GM19372 (cell line): ENCODE measurements at regions not wholly inside any gene's neighbourhood (a gene's known extent, or its start where the extent isn't known, plus 50 kb on each side); places are given as distances from the start of the nearest gene placed in this dataset.
"Not testable (repeated sequence)": the region's sequence is repeated elsewhere in the genome, so short reads cannot be mapped to it uniquely, and the experiment has no call there.

Experiments
- ATAC-seq: cut with Tn5 transposase; IDR thresholded peaks from one replicate; pipeline ENCODE4 v1.9.1; 2021; ENCODE audit warnings: mild to moderate bottlenecking, low read depth, moderate library complexity; ENCODE audit not compliant: unreplicated experiment

DNA sequence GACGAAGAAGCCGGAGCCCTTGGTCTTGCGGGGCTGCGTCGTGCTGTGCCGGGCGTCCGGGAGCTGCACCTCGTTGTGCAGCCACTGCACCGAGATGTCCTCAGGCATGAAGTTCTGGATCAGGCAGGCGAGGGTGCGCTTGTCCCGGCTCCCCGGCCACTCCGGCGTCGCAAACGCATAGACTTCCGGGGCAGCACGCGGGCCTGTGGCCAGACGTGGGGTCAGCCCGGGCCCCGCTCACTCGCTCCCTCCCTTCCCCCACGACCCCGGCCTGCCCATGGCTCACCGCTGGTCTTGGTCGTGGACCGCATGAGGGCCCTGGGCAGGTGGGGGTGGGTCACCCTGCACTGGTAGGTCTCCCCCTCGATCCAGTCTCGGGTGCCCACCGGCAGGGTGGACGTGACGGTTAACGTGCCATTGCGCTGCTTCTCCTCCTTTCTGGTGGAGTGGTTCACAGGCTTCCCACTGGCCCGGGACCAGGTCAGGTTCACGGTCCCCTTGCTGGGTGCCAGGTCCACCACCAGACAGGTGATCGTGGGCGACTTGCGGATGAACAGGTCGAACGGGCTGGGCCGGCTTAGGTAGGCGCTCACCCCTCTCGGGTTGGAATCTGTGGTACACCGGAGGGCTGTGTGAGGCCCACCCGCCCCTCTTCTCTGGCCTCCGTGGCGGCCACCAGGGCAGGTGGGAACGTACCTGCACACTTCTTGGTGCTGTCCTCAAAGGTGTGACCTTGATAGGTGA is 74.0 kb downstream of the TMEM121 start:
- not testable (repeated sequence) for ATAC-seq

DNA sequence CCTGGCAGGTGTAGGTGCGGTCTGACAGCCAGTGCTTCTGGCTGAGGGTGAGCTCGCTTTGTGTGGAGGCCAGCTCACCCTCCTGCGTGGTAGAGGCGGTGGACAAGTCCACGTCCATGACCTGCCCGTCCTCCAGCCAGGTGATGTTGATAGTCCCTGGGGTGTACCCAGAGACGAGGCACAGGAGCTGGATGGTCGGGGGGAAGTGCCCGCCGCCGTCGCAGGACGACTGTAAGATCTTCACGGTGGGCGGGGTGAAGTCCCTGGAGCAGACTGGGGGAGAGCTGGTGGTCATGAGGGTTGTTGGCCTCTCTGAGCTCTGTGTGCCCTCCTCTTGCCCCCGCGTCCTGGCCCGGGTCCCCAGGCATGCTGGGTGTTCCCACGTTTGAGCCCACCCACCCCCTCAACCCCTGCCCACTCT is 74.6 kb downstream of the TMEM121 start:
- no peak for ATAC-seq

DNA sequence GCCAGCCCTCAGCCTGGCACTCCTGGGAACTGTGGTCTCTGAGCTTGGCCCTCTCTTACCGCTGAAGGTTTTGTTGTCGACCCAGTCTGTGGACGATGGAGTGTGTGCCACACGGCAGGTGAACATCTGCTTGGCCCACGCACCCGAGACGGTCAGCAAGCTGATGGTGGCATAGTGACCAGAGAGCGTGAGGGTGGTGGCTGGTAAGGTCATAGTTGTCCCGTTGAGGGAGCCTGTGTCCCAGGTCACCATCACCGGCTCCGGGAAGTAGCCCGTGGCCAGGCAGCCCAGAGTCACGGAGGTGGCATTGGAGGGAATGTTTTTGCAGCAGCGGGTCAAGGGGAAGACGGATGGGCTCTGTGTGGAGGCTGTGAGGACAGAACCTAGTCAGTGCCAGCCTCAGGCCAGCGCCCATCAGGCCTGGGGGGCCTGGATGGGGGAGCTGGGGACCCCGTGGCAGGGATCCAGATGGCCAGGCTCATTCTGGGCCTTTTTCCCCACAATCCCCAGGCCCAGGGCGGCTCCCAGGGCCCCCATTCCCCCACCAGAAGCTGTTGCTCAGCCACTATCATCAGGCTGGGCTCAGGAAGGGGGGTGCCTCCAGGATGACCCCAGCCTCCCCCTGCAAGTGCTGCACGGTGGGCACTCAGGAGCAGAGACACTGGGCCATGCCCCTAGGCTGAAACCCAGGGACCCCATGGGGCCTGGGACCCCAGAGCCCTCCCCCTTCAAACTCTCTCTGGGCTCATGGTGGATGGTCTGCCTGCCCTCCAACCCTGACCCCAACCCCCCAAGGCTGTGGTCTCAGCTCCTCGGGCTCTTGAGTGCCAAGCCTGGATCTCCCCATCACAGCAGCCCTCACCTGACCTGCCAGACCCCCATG is 75.2 kb downstream of the TMEM121 start:
- no peak for ATAC-seq

DNA sequence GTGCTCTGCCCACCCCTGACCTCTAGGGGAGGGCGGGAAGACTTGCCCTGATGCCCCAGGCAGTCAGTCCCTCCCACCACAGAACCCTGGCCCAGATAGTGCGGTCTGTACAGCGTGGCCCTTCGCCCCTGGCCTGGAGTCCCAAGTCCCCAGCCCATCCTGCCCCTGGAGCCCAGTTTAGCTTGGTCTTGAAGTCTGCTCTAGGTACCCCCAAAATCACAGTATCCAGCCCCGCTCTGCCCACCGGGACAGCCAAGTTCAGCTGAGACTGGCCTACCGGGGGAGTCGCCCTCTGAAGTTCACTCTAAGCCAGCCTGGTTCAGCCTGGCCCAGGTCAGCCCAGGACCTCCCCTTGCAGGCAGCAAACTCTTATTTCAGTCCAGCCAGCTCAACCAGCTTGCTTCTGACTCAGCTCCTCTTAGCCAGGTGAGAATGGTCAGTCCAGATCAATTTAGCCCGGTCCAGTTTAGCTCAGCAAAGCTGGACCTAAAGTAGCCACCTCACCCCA is 75.9 kb downstream of the TMEM121 start:
- ATAC-seq, result no peak

DNA sequence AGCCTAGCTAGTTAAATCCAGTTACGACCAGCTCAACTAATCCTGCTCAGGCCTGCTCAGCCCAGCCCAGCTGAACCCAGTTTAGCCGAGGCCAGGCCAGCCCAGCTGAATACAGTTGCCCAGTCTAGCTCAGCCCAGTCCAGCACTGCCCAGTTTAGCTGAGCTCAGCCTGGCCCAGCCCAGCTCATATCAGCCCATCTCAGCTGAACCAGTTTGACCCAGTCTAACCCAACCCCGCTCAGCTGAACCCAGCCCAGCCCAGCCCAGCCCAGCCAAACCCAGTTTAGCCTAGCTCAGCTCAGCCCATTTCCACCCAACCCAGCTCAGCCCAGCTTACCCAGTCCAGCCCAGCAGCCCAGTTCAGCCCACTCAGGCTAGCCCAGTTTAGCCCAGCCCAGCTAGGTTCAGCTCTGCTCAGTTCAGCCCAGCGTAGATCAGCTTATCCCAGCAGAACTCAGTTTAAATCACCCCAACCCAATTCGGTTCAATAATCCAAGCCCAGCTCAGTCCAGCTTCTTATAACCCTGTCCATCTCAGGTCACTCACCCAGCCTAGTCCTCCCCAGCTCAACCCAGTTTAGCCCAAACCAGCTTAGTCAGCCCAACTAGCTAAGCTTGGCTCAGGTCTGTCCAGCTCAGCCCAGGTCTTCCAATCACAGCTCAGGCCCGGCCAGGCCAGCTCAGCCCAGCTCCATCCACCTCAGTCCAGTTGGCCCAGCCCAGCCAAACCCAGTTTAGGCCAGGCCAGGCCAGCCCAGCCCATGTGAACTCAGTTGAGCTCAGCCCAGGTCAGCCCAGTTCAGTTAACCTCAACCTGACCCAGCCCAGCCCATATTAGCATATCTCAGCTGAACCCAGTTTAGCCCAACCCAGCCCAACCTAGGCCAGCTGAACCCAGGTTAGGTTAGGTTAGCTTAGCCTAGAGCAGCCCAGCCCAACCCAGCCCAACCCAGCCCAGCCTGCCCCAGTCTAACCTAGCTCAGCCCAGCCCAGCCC is 76.7 kb downstream of the TMEM121 start:
- ATAC-seq, result no peak

DNA sequence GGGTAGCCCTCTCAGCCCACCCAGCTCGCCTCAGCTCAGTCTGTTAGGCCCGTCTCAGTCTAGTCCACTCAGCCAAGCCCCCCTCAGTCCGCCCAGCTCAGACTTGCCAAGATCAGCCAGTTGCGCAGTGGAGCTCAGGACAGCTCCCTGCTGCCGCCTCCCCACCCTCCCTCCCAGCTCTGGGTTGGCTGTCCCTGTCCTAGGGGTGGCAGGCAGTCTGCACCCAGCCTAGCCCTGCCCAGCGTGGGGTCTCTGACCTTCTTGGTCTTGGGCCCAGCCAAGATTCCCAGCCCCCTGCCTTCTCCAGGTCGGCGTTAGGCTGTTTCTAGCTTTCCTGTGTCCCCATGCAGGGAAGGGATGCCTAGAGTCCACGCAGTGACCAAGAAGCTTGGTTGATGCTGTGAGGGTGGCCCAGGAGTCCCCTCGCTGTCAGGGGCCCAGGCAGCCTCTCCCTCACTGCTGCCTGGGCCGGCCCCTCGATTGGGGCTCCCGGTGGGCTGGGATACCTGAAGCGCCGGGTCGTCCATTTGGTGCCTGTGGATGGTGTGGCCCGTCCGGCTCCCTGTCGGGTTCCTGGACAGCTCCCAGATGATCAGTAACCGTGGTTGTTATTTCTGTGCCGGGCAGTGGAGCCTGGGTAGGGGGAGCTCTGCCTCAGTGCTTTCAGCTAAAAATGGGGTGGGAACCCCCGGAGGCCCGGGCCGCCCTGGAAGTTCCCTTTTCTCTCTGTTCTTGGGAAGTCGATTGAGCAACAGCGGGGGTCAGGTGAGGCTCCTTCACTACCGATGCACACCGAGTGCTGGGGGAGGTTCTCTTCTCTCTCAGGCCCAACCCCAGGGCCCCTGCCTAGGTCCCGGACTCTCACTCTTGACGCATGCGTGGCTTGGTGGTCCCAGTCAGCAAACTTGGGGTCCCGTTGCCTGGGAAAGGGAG is 78.4 kb downstream of the TMEM121 start:
- not testable (repeated sequence) for ATAC-seq

DNA sequence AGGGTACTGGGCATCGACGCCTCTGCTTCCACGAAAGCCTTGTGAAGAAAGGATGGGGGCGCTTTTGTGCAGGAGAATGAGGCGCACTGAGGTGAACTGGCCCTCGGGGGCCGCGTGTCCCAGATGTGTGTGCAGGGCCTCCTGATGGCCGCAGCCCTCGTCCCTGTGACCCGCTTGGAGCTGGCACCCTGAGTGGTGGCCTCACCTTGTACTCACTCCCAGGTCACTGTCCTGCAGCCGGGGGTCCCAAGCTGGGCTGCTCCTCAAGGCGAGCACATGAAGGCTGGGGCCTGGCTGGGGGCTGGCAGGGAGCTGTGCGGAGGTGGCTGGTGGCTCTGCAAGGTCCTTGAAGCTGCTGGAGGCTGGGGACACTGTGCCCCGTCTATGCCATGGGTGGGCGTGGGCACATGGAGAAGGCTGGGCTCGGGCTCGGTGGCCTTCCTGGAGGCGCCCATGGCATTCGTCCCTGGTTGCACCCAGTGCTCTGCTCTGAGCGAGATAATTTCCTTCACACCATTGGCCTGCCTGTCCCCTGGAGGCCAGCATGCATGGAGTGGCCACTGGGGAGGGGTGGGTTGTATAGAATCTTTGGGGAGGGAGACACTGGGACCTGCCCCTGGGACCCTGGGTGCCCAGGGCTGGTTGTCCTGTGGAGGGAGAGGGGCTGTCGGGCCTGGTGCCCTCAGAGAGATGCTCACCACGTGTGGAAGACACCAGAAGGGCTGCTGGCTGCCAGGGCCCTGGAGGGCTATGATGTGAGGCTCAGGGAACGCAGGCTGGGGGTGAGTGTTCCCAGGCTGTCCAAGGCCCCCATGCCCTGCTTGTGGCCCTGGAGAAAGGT is 79.3 kb downstream of the TMEM121 start:
- no peak for ATAC-seq

DNA sequence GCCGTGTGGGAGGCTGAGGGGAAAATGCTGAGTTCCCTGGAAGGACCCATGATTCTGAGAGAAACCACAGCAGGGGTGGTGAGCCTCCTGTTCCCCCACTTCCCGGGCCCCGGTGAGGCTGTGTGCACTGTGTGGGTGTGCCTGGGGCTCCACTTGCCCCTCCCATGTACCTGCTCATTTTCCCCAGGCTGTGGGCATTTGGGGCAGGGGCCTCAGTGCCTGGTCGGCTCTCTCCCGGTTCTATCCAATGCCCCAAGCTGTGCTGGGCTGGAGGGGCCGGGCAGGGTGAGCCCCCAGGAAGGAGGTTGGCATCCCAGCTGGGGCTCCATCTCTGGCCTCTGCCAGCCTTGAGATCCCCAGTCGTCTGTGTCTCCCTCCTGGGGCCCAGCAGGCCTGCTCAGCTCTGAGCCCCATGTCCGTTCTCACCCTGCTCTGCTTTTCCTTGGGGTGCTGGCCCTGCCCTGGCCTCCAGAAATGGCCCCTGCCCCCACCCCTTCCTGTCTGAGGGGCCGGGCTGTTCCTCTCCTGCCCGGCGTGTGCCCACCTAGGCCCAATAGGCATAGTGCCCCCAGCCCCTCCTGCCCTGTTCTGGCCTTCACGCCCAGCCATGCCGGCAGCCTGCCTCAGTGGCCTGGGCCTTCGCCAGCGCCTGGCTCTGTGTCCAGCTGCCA is 80.1 kb downstream of the TMEM121 start:
- not testable (repeated sequence) for ATAC-seq

DNA sequence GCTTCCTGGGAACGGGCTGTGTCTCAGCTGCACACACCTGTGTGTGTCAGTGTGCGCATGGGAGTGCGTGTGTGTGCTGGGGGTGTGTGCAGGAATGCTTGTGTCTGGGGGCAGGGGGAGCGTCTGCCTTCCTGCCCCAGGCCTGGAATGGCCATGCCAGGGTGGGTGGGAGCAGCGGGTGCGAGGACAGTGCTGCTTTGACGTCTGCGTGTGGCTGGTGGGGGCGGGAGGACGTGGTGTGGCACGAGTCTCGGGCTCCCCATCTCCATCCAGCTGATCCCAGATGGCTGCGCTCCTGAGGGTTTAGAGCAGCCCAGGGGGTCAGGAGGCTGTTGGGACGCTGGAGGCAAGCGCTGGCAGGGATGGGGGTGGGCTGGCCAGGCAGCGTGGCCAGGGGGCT is 80.6 kb downstream of the TMEM121 start:
- not testable (repeated sequence) for ATAC-seq

DNA sequence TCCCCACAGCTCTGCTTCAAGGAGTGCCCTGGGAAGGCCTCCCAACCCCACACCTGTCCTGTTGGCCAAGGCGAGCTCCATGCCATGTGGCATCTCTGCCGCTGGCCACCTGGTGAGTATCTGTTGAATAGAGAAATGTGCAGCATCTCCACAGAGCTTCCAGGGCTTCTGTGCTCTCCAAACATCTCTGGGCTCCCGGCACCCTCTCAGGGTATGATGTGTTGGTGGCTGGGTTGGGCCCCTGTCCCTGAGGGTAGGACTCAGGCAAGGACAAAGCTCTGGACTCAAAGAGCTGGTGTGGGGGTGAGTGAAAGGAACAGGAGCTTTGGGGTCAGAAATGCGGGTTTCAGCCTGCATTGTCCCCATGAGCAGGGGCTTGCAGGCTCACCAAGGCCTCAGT is 88.6 kb downstream of the TMEM121 start:
- not testable (repeated sequence) for ATAC-seq

DNA sequence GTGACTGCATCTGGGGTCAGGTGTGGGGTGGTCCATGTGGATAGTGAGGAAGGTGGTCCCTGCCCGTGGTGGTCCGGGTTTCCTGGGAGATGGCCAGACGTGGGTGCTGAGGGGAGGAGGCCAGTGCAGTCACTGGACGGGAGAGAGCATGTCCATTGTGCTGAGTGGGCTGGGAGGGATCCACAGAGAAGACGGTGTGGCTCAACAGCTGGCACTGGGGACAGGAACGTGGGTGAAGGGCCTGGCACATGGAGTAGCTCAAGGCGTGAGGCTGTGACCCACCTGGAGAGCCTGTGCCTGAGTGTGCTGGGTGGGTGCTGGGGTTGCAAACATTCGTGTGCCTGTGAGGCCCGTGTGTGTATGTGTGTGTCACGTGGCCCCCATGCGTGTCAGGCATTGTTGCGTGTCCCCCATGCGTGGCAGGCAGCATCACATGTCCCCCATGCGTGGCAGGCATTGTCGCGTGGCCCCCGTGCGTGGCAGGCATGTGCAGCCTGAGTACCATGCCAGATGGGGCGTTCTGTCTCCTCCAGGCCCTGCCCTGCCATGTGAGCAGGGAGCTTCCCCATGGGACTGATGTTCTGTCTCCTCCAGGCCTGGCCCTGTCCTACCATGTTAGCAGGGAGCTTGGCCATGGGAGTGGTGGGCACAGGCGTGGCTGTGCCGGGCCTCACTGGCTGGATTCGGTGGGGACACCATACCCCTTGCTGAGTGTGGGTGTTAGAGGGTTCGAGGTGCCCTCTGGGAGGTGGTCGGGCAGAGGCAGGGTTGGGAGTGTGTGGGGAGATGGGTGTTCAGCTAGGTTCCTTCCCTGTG is 89.8 kb downstream of the TMEM121 start:
- not testable (repeated sequence) for ATAC-seq

DNA sequence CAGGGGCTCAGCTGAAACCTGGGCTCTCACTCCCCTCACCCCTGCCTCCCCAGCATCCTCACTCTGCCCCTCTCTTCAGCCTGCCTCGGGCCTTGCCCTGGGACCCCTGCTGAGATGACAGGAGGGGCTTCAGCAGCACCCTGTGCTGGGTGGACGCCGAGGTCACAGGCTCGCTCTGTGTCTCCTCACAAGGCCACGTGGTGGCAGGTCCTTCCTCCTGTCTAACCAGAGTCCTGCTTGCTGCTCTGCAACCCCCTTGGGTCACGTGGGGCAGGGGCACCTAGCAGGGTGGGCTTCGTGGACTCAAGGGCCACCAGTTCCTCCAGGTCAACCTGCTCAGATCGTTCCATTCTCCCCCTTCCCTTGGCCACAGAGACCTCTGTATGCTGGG is 90.4 kb downstream of the TMEM121 start:
- ATAC-seq, result no peak

DNA sequence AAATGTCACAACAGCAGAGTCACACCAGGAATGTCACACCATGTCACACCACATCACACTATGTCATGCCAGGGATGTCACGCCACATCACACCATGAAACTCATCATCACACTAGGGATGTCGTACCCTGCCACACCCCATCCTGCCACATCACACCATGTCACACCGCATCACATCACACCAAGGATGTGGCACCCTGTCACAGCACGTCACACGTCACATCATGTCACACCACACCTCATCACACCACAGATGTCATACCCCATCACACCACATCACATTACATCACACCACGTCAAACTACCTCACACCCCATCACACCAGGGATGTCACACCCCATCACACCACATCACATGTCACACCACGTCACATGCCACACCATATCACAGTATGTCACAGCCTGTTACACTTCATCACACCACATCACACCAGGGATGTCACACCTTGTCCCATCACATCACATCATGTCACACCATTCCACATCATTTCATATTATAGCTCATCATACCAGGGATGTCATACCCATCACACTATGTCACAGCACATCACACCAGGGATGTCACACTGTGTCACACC is 90.9 kb downstream of the TMEM121 start:
- no peak for ATAC-seq

DNA sequence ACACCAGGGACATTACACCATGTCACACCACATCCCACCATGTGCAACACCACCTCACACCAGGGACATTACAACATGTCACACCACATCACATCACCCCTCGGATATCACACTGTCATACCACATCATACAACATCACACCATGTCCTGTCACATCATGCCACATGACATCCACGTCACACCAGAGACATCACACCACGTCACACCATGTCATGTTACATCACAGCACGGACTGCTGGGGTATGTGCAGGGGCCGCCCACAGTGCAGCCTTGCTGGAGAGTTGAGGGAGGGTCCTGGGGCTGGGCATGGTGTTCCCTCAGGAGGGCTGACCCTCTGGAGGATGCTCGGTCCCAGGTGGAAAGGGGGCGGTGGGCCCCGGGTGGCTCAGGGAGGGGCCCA is 91.4 kb downstream of the TMEM121 start:
- not testable (repeated sequence) for ATAC-seq

DNA sequence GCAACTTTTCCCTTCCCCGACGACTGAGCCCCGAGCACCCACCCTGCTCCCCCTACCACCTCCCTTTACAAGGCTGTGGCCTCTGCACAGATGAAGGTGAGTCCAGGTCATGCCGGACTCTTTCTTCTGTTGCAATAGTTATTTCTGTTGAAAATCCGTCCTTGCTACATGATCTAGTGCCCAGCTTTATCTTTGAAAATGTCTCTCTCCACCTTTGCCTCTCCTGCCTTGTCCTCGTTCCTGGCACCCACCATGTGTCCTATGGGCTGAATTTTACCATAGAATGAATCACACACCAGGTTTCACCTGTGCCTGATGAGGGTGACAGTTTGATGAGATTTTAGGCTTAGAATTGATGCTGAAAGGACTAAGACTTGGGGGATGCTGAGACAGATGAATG is 92.9 kb downstream of the TMEM121 start:
- ATAC-seq, result not testable (repeated sequence)

DNA sequence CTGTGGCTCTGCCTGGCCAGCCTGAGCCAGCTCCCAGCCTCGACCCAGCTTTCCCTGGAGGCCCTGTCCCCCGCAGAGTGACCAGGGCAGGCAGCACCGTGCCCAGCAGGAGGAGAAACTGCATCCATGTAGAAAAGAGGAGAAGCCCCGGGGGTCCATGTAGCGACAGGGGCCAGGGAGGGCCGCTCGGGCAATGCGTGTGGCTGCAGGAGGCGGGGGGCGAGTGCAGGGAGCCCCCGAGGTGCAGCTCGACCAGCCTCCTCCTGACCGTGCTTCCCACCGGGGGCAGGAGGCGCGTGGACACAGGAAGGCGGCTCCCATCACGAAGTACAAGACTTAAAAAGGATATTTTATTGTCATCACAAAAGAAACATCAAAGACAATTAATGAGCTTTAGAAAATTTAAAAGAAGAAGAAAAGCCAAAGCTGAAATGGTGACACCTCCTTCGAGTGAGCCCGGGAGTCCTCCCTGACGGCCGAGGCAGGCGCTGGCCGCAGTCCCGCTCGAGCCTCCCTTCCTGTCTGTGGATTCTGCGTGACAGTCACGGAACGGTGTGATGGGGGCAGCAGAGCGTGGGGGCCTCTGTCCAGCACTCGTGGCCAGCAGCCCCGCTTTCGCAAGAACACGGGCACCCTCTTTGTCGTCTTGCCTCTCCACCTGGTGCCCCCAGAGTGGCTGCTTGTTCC is 93.9 kb downstream of the TMEM121 start:
- ATAC-seq, result not testable (repeated sequence)
